ES-I3 (cell line): ENCODE measurements at regions not wholly inside any gene's neighbourhood (a gene's known extent, or its start where the extent isn't known, plus 50 kb on each side); places are given as distances from the start of the nearest gene placed in this dataset.
"Not testable (repeated sequence)": the region's sequence is repeated elsewhere in the genome, so short reads cannot be mapped to it uniquely, and the experiment has no call there.

Source experiments
- H3K36me3 ChIP-seq: 2 replicates; pipeline ENCODE4 v1.6.1; 2013; ENCODE audit warnings: mild to moderate bottlenecking, low read length, control low read depth, moderate library complexity; ENCODE audit not compliant: insufficient read depth
- H3K4me1 ChIP-seq: 2 replicates; pipeline ENCODE4 v1.6.1; 2013; ENCODE audit warnings: mild to moderate bottlenecking, control low read depth, low read length; ENCODE audit not compliant: insufficient read depth
- H3K9ac ChIP-seq: 2 replicates; pipeline ENCODE4 v1.6.1; 2013; ENCODE audit warnings: low read depth, mild to moderate bottlenecking, low read length, moderate library complexity
- H3K9me3 ChIP-seq: 2 replicates; pipeline ENCODE4 v1.6.1; 2013; ENCODE audit warnings: mild to moderate bottlenecking, low read length, moderate library complexity; ENCODE audit not compliant: control insufficient read depth, insufficient read depth

- Histone ChIP-seq H3K9ac (no peak overlapping the region), H3K36me3 (no peaks in the 10 kb centered on the region), H3K4me1 (no peaks in the 10 kb centered on the region), H3K9me3 (no peaks in the 10 kb centered on the region)
Observed at GRCh38 chr12:91890742-91891141, 254.9 kb downstream of the BTG1 start.

- Histone ChIP-seq H3K9me3 (no peaks in the 10 kb centered on the region), H3K36me3 (no peaks in the 10 kb centered on the region), H3K4me1 (no peaks in the 10 kb centered on the region), H3K9ac (no peak overlapping the region)
Observed at GRCh38 chr12:91889910-91890309, 255.7 kb downstream of the BTG1 start.

DNA sequence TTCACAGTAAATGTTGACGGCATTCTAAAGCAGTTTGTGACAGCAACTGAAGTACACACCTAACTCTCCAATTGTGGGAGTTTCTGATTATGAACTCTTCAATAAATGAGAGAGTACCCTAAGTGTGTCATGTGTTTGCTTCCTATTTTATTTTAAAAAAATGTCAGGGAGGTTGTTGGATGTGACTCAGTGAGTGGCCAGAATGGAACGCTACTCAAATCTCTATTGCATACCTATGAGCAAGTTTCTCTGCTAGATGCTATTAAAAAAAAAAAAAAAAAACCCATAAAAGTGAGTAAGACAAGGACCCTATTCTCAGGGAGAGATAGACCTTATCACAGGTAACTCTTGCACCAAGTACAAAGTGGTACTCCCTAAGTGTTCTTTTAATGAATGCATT, 256.6 kb downstream of the BTG1 start:
- H3K36me3 ChIP-seq, result no peaks in the 10 kb centered on the region
- no peaks in the 10 kb centered on the region for H3K4me1 ChIP-seq
- no peak overlapping the region for H3K9ac ChIP-seq
- H3K9me3 ChIP-seq, result no peaks in the 10 kb centered on the region

DNA sequence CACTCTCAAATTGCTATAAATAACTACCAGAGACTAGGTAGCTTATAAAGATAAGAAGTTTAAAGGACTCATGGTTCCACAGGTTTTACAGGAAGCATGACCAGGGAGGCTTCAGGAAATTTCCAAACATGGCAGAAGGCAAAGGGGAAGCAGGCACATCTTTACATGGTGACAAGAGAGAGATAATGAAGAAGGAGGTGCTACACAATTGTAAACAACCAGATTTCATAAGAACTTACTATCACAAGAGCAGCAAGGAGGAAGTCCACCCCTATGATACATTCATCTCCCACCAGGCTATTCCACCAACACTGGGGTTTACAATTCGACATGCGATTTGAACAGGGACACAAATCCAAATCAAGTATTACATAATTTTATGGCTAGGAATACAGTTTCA, 257.7 kb downstream of the BTG1 start:
- no peaks in the 10 kb centered on the region for H3K9me3 ChIP-seq
- no peaks in the 10 kb centered on the region for H3K36me3 ChIP-seq
- no peaks in the 10 kb centered on the region for H3K4me1 ChIP-seq
- H3K9ac ChIP-seq, result no peak overlapping the region

- H3K4me1 ChIP-seq, result no peaks in the 10 kb centered on the region
- H3K9me3 ChIP-seq, result no peaks in the 10 kb centered on the region
- no peak overlapping the region for H3K9ac ChIP-seq
- no peaks in the 10 kb centered on the region for H3K36me3 ChIP-seq
Observed at GRCh38 chr12:91885851-91886731, 259.6 kb downstream of the BTG1 start.

- Histone ChIP-seq H3K9me3 (no peaks in the 10 kb centered on the region), H3K9ac (no peak overlapping the region), H3K4me1 (no peaks in the 10 kb centered on the region), H3K36me3 (no peaks in the 10 kb centered on the region)
Observed at GRCh38 chr12:91884230-91884629, 261.4 kb downstream of the BTG1 start.

- Histone ChIP-seq H3K9ac (no peak overlapping the region), H3K4me1 (no peaks in the 10 kb centered on the region), H3K36me3 (no peaks in the 10 kb centered on the region), H3K9me3 (no peaks in the 10 kb centered on the region)
Observed at GRCh38 chr12:91883811-91884210, 261.8 kb downstream of the BTG1 start.

- Histone ChIP-seq H3K4me1 (no peaks in the 10 kb centered on the region), H3K9ac (no peak overlapping the region), H3K36me3 (no peaks in the 10 kb centered on the region), H3K9me3 (no peaks in the 10 kb centered on the region)
Observed at GRCh38 chr12:91882910-91883309, 262.7 kb downstream of the BTG1 start.

GRCh38 chr12:91880528-91880927, 265.1 kb downstream of the BTG1 start:
- no peaks in the 10 kb centered on the region for H3K4me1 ChIP-seq
- no peak overlapping the region for H3K9ac ChIP-seq
- H3K9me3 ChIP-seq, result no peaks in the 10 kb centered on the region
- no peaks in the 10 kb centered on the region for H3K36me3 ChIP-seq

GRCh38 chr12:91877456-91878235, 268.0 kb downstream of the BTG1 start:
- Histone ChIP-seq H3K4me1 (no peaks in the 10 kb centered on the region), H3K9ac (no peak overlapping the region), H3K36me3 (no peaks in the 10 kb centered on the region), H3K9me3 (no peaks in the 10 kb centered on the region; the same call in 1 of the 2 replicates)

DNA sequence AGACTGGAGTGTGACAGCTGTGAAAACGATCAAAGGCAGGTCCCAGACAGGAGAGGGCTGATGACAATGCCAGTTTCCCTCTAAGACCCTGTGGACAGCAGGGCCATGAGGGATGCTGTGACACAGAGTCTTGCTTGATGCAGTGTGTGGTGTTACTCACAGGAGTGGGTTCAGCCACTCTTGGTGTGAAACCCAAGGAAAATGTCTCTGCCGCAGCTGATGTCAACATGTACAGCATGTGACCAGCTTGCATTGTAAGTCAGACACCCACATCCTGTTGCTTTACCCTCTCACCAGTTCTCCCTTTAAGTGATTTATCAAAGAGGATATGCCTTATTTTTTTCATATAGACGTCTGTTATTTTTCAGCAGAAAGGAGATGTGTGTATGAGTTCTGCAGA, 268.6 kb downstream of the BTG1 start:
- H3K36me3 ChIP-seq, result no peaks in the 10 kb centered on the region
- no peak overlapping the region for H3K9ac ChIP-seq
- H3K4me1 ChIP-seq, result no peaks in the 10 kb centered on the region
- no peaks in the 10 kb centered on the region; the same call in 1 of the 2 replicates for H3K9me3 ChIP-seq

GRCh38 chr12:91875671-91876070, 270.0 kb downstream of the BTG1 start:
- not testable (repeated sequence) for H3K9ac ChIP-seq, H3K4me1 ChIP-seq, H3K9me3 ChIP-seq, H3K36me3 ChIP-seq

DNA sequence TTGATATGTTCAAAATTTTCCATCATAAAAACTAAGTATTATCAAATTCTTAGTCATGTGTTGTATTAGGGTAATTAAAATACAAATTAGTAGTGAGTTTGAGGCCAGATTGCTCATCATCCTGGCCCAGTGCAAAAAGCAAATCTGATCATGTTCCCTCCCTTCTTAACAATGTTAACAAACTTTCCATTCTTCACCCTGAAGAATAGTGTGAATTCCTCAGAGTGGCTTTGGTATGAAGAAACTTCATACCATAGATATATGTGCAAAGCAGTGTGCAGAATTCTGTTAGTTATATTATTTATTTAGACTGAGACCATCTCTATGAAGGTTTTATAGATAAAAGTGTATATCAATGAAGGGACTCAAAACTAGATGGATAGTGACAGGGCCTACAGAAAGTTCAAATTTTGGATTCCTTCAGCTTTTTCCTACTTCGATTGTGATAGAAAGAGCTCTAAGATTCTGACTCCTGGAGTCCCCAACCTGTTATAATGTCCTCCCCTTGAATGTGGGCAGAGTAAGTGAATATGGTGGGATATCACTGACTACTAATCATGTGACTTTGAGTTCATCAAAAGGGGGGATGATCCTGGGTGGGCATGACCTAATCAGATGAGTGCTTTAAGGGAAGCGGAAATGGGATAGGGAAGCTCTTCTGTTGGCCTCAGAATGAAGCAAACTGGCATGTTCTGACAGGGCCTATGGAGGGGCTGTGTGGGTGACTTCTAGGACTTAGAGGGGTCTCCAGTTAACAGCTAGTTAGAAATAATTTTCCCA, 271.4 kb downstream of the BTG1 start:
- Histone ChIP-seq H3K4me1 (peaks cover 4% of the 10 kb centered on the region; the same call in 1 of the 2 replicates), H3K9me3 (no peaks in the 10 kb centered on the region; the same call in 1 of the 2 replicates), H3K36me3 (no peaks in the 10 kb centered on the region), H3K9ac (no peak overlapping the region)

- H3K36me3 ChIP-seq, result no peaks in the 10 kb centered on the region
- peaks cover 4% of the 10 kb centered on the region; the same call in 1 of the 2 replicates for H3K4me1 ChIP-seq
- no peaks in the 10 kb centered on the region; the same call in 1 of the 2 replicates for H3K9me3 ChIP-seq
- no peak overlapping the region for H3K9ac ChIP-seq
Observed at GRCh38 chr12:91871751-91872150, 273.9 kb downstream of the BTG1 start.
